ENCODE measurements at regions not wholly inside any gene's neighbourhood (a gene's known extent, or its start where the extent isn't known, plus 50 kb on each side); places are given as distances from the start of the nearest gene placed in this dataset.

DNA sequence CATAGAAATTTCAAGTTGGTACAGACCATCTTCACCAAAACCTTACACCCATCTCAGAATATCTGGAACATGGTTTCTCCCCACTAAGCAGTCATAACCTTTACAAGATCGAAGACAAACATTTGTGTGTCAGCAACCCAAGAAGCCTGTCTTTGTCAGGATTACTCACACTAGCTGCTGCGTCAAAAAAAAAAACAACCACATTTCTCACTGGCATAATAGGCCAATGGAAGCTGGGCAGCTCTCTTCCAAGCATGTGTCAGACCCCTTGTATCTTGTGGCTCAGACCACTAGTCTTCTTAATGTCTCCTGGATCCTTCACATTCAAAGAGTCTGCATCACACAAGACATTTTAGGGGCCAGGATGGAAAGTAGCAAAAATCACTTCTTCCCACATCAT lies 266.9 kb upstream of the IGF1R start:
- Mint-ChIP-seq H3K4me3 (ENCODE audit: low read depth) (no peak overlapping the region), H3K4me1 (ENCODE audit: low read depth) (no peaks in the 10 kb centered on the region), H3K36me3 (ENCODE audit: low read depth) (no peaks in the 10 kb centered on the region), H3K27me3 (ENCODE audit: low read depth) (peaks cover 6% of the 10 kb centered on the region), H3K9me3 (no peaks in the 10 kb centered on the region), H3K27ac (no peak overlapping the region)
- DNase-seq (ENCODE audit: low spot score) = no peak
- intact Hi-C loops (cut with micrococcal nuclease) = no loop called here

- Mint-ChIP-seq H3K36me3 (ENCODE audit: low read depth) (no peaks in the 10 kb centered on the region), H3K9me3 (no peaks in the 10 kb centered on the region), H3K27me3 (ENCODE audit: low read depth) (peaks cover 4% of the 10 kb centered on the region), H3K27ac (no peak overlapping the region), H3K4me3 (ENCODE audit: low read depth) (no peak overlapping the region), H3K4me1 (ENCODE audit: low read depth) (no peaks in the 10 kb centered on the region)
- intact Hi-C loops (cut with micrococcal nuclease) = no loop called here
- DNase-seq (ENCODE audit: low spot score) = no peak
These were observed 266.2 kb upstream of the IGF1R start for GRCh38 chr15:98382139-98382538.

GRCh38 chr15:98383571-98383970 lies 264.8 kb upstream of the IGF1R start:
- Mint-ChIP-seq H3K9me3 (no peaks in the 10 kb centered on the region), H3K27ac (no peak overlapping the region), H3K36me3 (ENCODE audit: low read depth) (no peaks in the 10 kb centered on the region), H3K4me1 (ENCODE audit: low read depth) (no peaks in the 10 kb centered on the region), H3K4me3 (ENCODE audit: low read depth) (no peak overlapping the region), H3K27me3 (ENCODE audit: low read depth) (peaks cover 4% of the 10 kb centered on the region)
- DNase-seq (ENCODE audit: low spot score) = no peak
- intact Hi-C loops (cut with micrococcal nuclease) = no loop called here

- H3K27ac Mint-ChIP-seq = no peak overlapping the region
- no peaks in the 10 kb centered on the region for H3K9me3 Mint-ChIP-seq
- no peak for DNase-seq (ENCODE audit: low spot score)
- H3K27me3 Mint-ChIP-seq (ENCODE audit: low read depth) = no peaks in the 10 kb centered on the region
- H3K4me3 Mint-ChIP-seq (ENCODE audit: low read depth) = no peak overlapping the region
- no peaks in the 10 kb centered on the region for H3K4me1 Mint-ChIP-seq (ENCODE audit: low read depth)
- no peaks in the 10 kb centered on the region for H3K36me3 Mint-ChIP-seq (ENCODE audit: low read depth)
- intact Hi-C loops (cut with micrococcal nuclease) = no loop called here
These were observed 263.9 kb upstream of the IGF1R start for GRCh38 chr15:98384328-98385029.

DNA sequence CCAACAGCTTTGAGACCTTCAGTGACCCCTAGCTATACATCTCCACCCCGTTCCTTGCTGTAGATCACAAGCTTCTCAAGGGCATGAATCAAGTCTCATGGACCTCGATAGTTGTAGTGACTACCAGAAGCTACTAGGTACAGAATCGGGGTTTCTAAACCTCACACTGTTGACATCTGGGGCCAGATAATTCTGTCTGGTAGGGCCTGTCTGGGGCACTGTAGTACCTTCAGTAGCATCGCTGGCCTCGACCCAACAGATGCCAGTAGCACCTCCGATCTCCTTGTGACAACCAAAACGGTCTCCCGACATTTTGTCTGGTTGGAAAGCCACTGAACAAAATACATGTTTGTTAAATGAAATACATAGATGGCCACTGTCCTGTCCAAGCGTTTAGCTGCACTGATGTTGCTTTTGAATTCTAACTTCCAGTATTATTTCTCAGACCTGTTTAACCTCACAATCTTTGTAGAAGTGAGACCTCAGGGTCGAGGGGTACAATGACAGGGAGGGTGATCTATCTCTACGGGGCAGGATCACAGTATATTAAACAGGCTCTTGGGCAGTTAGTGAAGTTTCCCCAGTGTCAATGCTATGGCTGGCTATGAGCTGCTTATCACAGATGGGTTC lies 262.5 kb upstream of the IGF1R start:
- no peaks in the 10 kb centered on the region for H3K4me1 Mint-ChIP-seq (ENCODE audit: low read depth)
- H3K4me3 Mint-ChIP-seq (ENCODE audit: low read depth) = no peak overlapping the region
- intact Hi-C loops (cut with micrococcal nuclease) = no loop called here
- H3K36me3 Mint-ChIP-seq (ENCODE audit: low read depth) = no peaks in the 10 kb centered on the region
- no peaks in the 10 kb centered on the region for H3K27me3 Mint-ChIP-seq (ENCODE audit: low read depth)
- DNase-seq (ENCODE audit: low spot score) = no peak
- no peak overlapping the region for H3K27ac Mint-ChIP-seq
- H3K9me3 Mint-ChIP-seq = no peaks in the 10 kb centered on the region

DNA sequence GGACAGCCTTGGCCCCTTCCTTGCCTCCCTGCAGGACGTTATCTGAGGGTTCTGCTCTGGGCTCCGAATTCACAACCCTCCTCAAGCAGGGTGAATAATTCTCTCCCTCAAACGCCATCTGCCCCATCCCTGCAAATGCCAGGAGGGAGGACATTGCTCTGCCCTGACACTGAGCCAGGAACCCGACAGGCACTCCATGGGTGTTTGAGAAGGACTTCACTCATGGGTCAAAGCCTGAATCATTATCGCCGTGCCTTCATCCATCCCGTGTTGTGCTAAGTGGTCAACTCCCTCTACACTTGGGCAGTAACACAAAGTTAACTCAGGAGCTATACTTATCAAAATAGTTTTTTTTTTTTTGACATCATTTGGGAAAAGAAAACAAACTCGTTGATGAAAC lies 261.8 kb upstream of the IGF1R start:
- H3K27me3 Mint-ChIP-seq (ENCODE audit: low read depth) = no peaks in the 10 kb centered on the region
- no peak overlapping the region for H3K27ac Mint-ChIP-seq
- intact Hi-C loops (cut with micrococcal nuclease) = no loop called here

GRCh38 chr15:98387866-98388265 lies 260.5 kb upstream of the IGF1R start:
- intact Hi-C loops (cut with micrococcal nuclease) = no loop called here
- no peak for DNase-seq (ENCODE audit: low spot score)
- Mint-ChIP-seq H3K9me3 (no peaks in the 10 kb centered on the region), H3K4me1 (ENCODE audit: low read depth) (no peaks in the 10 kb centered on the region), H3K27ac (no peak overlapping the region), H3K36me3 (ENCODE audit: low read depth) (no peaks in the 10 kb centered on the region), H3K4me3 (ENCODE audit: low read depth) (no peak overlapping the region), H3K27me3 (ENCODE audit: low read depth) (no peaks in the 10 kb centered on the region)

More for the DNA sequence above, 261.8 kb upstream of the IGF1R start:
- DNase-seq (ENCODE audit: low spot score) = no peak
- Mint-ChIP-seq H3K4me1 (ENCODE audit: low read depth) (no peaks in the 10 kb centered on the region), H3K4me3 (ENCODE audit: low read depth) (no peak overlapping the region), H3K9me3 (no peaks in the 10 kb centered on the region), H3K36me3 (ENCODE audit: low read depth) (no peaks in the 10 kb centered on the region)

- Mint-ChIP-seq H3K4me1 (ENCODE audit: low read depth) (no peaks in the 10 kb centered on the region), H3K9me3 (no peaks in the 10 kb centered on the region), H3K36me3 (ENCODE audit: low read depth) (no peaks in the 10 kb centered on the region), H3K27me3 (ENCODE audit: low read depth) (no peaks in the 10 kb centered on the region), H3K27ac (no peak overlapping the region), H3K4me3 (ENCODE audit: low read depth) (no peak overlapping the region)
- intact Hi-C loops (cut with micrococcal nuclease) = no loop called here
- DNase-seq (ENCODE audit: low spot score) = no peak
These were observed 257.3 kb upstream of the IGF1R start for GRCh38 chr15:98390946-98391530.

DNA sequence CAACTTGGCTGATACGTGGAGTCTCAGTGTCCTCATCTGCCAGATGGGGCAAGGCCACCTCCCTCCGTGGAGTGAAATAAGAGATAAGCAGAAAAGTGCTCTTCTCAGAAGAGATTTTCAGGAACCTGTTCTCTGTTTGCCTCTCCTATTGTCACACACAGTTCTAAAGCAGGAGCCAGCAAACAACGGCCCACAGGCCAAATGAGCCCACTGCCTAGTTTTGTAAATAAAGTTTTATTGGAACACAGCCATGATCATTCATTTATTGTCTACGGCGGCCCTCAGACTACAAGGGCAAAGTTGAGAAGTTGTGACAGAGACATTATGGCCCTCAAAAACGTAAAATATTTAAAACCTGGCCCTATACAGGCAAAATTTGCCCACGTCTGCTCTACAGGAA lies 256.8 kb upstream of the IGF1R start:
- Mint-ChIP-seq H3K36me3 (ENCODE audit: low read depth) (no peaks in the 10 kb centered on the region), H3K27ac (no peak overlapping the region), H3K27me3 (ENCODE audit: low read depth) (no peaks in the 10 kb centered on the region), H3K4me1 (ENCODE audit: low read depth) (no peaks in the 10 kb centered on the region), H3K9me3 (no peaks in the 10 kb centered on the region), H3K4me3 (ENCODE audit: low read depth) (no peak overlapping the region)
- intact Hi-C loops (cut with micrococcal nuclease) = no loop called here
- DNase-seq (ENCODE audit: low spot score) = no peak

DNA sequence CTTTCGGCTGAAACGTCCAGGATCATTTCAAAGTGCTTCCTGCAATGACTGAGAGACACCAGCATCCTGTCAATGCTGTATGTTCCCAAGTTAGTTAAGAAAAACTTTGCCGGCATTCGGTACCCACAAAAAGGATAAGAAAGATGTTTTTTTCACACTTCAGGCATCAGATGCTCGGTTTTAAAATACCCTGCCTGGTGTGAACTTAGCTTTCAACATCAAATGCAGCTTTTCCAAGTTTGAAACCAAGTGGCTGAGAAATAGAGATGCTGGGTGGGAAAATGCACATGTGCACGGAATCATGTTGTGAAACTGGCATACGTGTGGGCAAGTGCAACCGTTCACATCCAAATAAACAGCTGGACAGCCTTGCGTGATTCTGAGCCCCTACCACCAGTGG lies 254.9 kb upstream of the IGF1R start:
- Mint-ChIP-seq H3K36me3 (ENCODE audit: low read depth) (no peaks in the 10 kb centered on the region), H3K27ac (no peak overlapping the region), H3K4me1 (ENCODE audit: low read depth) (no peaks in the 10 kb centered on the region), H3K9me3 (no peaks in the 10 kb centered on the region), H3K4me3 (ENCODE audit: low read depth) (no peak overlapping the region), H3K27me3 (ENCODE audit: low read depth) (no peaks in the 10 kb centered on the region)
- no peak for DNase-seq (ENCODE audit: low spot score)
- intact Hi-C loops (cut with micrococcal nuclease) = no loop called here

- Mint-ChIP-seq H3K27me3 (ENCODE audit: low read depth) (no peaks in the 10 kb centered on the region), H3K9me3 (no peaks in the 10 kb centered on the region), H3K36me3 (ENCODE audit: low read depth) (no peaks in the 10 kb centered on the region), H3K4me1 (ENCODE audit: low read depth) (no peaks in the 10 kb centered on the region), H3K4me3 (ENCODE audit: low read depth) (no peak overlapping the region), H3K27ac (no peak overlapping the region)
- DNase-seq (ENCODE audit: low spot score) = no peak
- intact Hi-C loops (cut with micrococcal nuclease) = no loop called here
These were observed 253.8 kb upstream of the IGF1R start for GRCh38 chr15:98394546-98394945.

- no peak overlapping the region for H3K4me3 Mint-ChIP-seq (ENCODE audit: low read depth)
- no peaks in the 10 kb centered on the region for H3K36me3 Mint-ChIP-seq (ENCODE audit: low read depth)
- H3K27me3 Mint-ChIP-seq (ENCODE audit: low read depth) = no peaks in the 10 kb centered on the region
- no peak for DNase-seq (ENCODE audit: low spot score)
- no peaks in the 10 kb centered on the region for H3K9me3 Mint-ChIP-seq
- no peaks in the 10 kb centered on the region for H3K4me1 Mint-ChIP-seq (ENCODE audit: low read depth)
- intact Hi-C loops (cut with micrococcal nuclease) = no loop called here
- H3K27ac Mint-ChIP-seq = no peak overlapping the region
These were observed 252.2 kb upstream of the IGF1R start for GRCh38 chr15:98395974-98396610.

- Mint-ChIP-seq H3K9me3 (no peaks in the 10 kb centered on the region), H3K4me1 (ENCODE audit: low read depth) (no peaks in the 10 kb centered on the region), H3K36me3 (ENCODE audit: low read depth) (no peaks in the 10 kb centered on the region), H3K27ac (no peak overlapping the region), H3K27me3 (ENCODE audit: low read depth) (no peaks in the 10 kb centered on the region), H3K4me3 (ENCODE audit: low read depth) (no peak overlapping the region)
- no peak for DNase-seq (ENCODE audit: low spot score)
- intact Hi-C loops (cut with micrococcal nuclease) = no loop called here
These were observed 250.9 kb upstream of the IGF1R start for GRCh38 chr15:98397419-98397818.
